ENCODE measurements at regions not wholly inside any gene's neighbourhood (a gene's known extent, or its start where the extent isn't known, plus 50 kb on each side); places are given as distances from the start of the nearest gene placed in this dataset.
"Not testable (repeated sequence)": the region's sequence is repeated elsewhere in the genome, so short reads cannot be mapped to it uniquely, and the experiment has no call there.

DNA sequence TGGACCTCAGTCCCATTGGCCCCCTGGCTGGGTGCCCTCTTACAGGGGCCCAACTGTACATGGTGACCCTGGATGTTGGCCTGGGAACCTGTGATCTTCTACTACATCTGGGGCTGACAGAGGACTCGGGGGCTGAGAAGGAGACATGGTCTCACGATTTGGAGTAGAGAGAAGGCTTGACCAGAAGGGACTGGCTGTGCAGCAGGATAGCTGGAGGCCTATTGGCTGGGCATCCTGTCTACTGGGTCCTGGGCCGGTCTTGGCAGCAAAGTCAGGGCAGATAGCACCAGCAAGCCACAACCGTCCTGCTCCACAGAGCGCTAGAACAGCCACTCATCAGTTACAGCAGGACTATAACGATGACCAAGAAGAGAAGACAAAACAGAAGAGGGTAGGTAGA is 66.4 kb upstream of the PLGLB1 start:
- H3K79me2 ChIP-seq (ENCODE audit: control insufficient read depth, insufficient read depth, low read length); FAIRE-seq; dilution Hi-C loops (cut with MboI; ENCODE audit: extremely low pct_ligation_motif_present, low sequenced_read_pairs); H3K9me1 ChIP-seq (ENCODE audit: control insufficient read depth, extremely low read depth, insufficient read depth, low read length); H3K4me1 ChIP-seq (ENCODE audit: control insufficient read depth, extremely low read depth, insufficient read depth, low read length); H2AFZ ChIP-seq (ENCODE audit: control insufficient read depth, low read length); H3K9ac ChIP-seq (ENCODE audit: control insufficient read depth, extremely low read depth, insufficient read depth, low read length); H3K9me3 ChIP-seq (ENCODE audit: control insufficient read depth, low read depth, low read length); H3K4me2 ChIP-seq (ENCODE audit: control insufficient read depth, extremely low read depth, insufficient read depth, low read depth, low read length); H3K27ac ChIP-seq (ENCODE audit: control insufficient read depth, insufficient read depth, low read length); H3K36me3 ChIP-seq (ENCODE audit: control insufficient read depth in 2 of 2, extremely low read depth in 1 of 2, insufficient read depth in 2 of 2, low read length in 2 of 2); H4K20me1 ChIP-seq (ENCODE audit: control insufficient read depth, extremely low read depth, insufficient read depth, low read length); H3K4me3 ChIP-seq (ENCODE audit: control insufficient read depth in 2 of 3, extremely low read depth in 1 of 3, insufficient read depth in 2 of 3, low read depth in 1 of 3, low read length in 3 of 3); DNase-seq (ENCODE audit: low read depth, low spot score); H3K27me3 ChIP-seq (ENCODE audit: control insufficient read depth, extremely low read depth, insufficient read depth, low read length): not testable (repeated sequence)

DNA sequence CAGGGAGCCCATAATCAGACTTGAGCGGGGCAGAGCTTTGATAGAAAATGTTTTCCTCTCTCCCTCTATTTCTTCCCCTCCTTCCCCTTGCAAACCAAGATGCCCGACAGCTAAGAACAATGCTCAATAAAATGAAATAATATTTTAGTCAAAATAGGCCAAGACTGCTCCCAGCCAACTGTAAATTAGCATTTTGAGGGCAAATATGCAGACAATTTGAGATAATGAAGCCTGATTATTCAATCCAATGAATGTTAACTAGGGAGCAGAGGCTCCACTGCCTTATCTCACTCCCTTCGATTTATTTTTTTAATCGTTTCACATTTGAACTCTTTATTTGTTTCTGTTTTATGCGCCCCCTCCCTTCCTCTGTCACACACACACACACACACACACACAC is 67.8 kb upstream of the PLGLB1 start:
- dilution Hi-C loops (cut with MboI; ENCODE audit: extremely low pct_ligation_motif_present, low sequenced_read_pairs); H3K4me3 ChIP-seq (ENCODE audit: control insufficient read depth in 2 of 3, extremely low read depth in 1 of 3, insufficient read depth in 2 of 3, low read depth in 1 of 3, low read length in 3 of 3); FAIRE-seq; H3K9ac ChIP-seq (ENCODE audit: control insufficient read depth, extremely low read depth, insufficient read depth, low read length); H2AFZ ChIP-seq (ENCODE audit: control insufficient read depth, low read length); H3K27me3 ChIP-seq (ENCODE audit: control insufficient read depth, extremely low read depth, insufficient read depth, low read length); H3K9me3 ChIP-seq (ENCODE audit: control insufficient read depth, low read depth, low read length); H3K4me1 ChIP-seq (ENCODE audit: control insufficient read depth, extremely low read depth, insufficient read depth, low read length); H3K27ac ChIP-seq (ENCODE audit: control insufficient read depth, insufficient read depth, low read length); H3K4me2 ChIP-seq (ENCODE audit: control insufficient read depth, extremely low read depth, insufficient read depth, low read depth, low read length); H4K20me1 ChIP-seq (ENCODE audit: control insufficient read depth, extremely low read depth, insufficient read depth, low read length); H3K79me2 ChIP-seq (ENCODE audit: control insufficient read depth, insufficient read depth, low read length); H3K36me3 ChIP-seq (ENCODE audit: control insufficient read depth in 2 of 2, extremely low read depth in 1 of 2, insufficient read depth in 2 of 2, low read length in 2 of 2); DNase-seq (ENCODE audit: low read depth, low spot score); H3K9me1 ChIP-seq (ENCODE audit: control insufficient read depth, extremely low read depth, insufficient read depth, low read length): not testable (repeated sequence)

DNA sequence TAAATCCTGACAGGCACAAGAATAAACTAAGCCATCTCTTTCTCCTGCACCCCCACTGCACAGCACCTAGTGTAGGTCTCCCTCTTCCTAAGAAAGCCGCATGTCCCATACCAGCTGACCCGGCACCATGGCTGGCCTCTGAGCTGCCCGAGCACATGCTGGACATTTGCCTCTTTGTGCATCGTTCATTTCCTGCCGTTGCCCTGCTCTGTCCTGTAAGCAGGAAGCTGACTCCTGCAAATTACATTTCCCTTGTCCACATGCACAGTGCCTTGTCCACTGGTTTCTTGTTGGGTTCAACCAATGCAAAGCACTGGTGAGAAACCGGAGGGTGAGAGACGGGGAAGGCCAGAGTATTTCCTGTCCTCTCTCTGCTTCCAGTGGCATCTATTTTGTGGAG is 71.6 kb upstream of the PLGLB1 start:
- H3K4me1 ChIP-seq (ENCODE audit: control insufficient read depth, extremely low read depth, insufficient read depth, low read length); DNase-seq (ENCODE audit: low read depth, low spot score); H4K20me1 ChIP-seq (ENCODE audit: control insufficient read depth, extremely low read depth, insufficient read depth, low read length); H3K36me3 ChIP-seq (ENCODE audit: control insufficient read depth in 2 of 2, extremely low read depth in 1 of 2, insufficient read depth in 2 of 2, low read length in 2 of 2); H3K9ac ChIP-seq (ENCODE audit: control insufficient read depth, extremely low read depth, insufficient read depth, low read length); H2AFZ ChIP-seq (ENCODE audit: control insufficient read depth, low read length); H3K4me2 ChIP-seq (ENCODE audit: control insufficient read depth, extremely low read depth, insufficient read depth, low read depth, low read length); H3K79me2 ChIP-seq (ENCODE audit: control insufficient read depth, insufficient read depth, low read length); H3K9me3 ChIP-seq (ENCODE audit: control insufficient read depth, low read depth, low read length); dilution Hi-C loops (cut with MboI; ENCODE audit: extremely low pct_ligation_motif_present, low sequenced_read_pairs); FAIRE-seq; H3K4me3 ChIP-seq (ENCODE audit: control insufficient read depth in 2 of 3, extremely low read depth in 1 of 3, insufficient read depth in 2 of 3, low read depth in 1 of 3, low read length in 3 of 3); H3K9me1 ChIP-seq (ENCODE audit: control insufficient read depth, extremely low read depth, insufficient read depth, low read length); H3K27me3 ChIP-seq (ENCODE audit: control insufficient read depth, extremely low read depth, insufficient read depth, low read length); H3K27ac ChIP-seq (ENCODE audit: control insufficient read depth, insufficient read depth, low read length): not testable (repeated sequence)

DNA sequence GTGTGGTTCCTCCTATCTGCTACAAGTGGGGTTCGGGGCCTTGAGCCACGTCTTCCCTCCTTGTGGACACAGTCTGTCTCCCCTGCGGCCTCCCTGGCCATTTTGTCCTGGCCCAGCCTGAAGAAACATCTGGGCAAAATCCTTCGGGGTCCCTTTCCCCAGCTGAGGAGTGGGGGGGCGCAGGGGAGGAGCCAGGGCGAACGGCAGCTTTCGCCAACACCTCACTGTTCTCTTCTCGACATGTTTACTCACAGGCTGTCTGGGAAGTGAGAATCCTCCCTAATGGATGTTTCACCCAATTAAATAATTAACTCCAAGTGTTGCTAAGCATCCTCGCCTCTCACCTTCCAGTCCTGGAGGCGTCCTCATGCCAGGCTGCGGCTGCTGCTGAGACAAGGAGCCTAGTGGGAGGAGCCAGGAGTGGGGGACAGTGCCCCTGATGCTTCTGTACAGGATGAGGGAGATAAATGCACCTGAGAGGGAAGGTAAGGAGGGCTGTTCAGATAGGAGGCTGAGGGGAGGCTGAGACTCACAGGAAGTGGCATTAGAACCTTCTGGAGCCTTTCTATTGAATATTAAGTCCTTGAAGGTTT is 72.4 kb upstream of the PLGLB1 start:
- H3K4me3 ChIP-seq (ENCODE audit: control insufficient read depth in 2 of 3, extremely low read depth in 1 of 3, insufficient read depth in 2 of 3, low read depth in 1 of 3, low read length in 3 of 3); FAIRE-seq: not testable (repeated sequence)

DNA sequence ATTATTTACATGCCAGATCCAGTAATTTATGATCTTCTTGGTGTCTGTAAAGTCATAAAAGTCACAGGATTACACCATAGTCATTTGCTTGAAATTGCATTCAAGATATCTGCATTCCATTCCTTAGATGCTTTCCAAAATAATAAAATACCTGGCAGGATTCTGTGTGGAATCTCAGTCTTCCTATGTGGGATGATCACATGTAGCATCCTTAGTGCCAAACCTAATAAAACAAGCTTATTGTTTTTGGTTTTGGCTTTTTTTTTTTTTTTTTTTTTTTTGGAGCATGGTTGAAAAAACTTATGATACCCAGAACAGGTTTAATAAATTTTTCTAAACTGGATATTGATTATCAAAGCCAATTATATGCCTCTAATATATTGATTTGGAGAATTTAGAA is 74.2 kb upstream of the PLGLB1 start:
- FAIRE-seq; H3K9ac ChIP-seq (ENCODE audit: control insufficient read depth, extremely low read depth, insufficient read depth, low read length); H3K36me3 ChIP-seq (ENCODE audit: control insufficient read depth in 2 of 2, extremely low read depth in 1 of 2, insufficient read depth in 2 of 2, low read length in 2 of 2); H3K9me3 ChIP-seq (ENCODE audit: control insufficient read depth, low read depth, low read length); H3K4me1 ChIP-seq (ENCODE audit: control insufficient read depth, extremely low read depth, insufficient read depth, low read length); H3K4me3 ChIP-seq (ENCODE audit: control insufficient read depth in 2 of 3, extremely low read depth in 1 of 3, insufficient read depth in 2 of 3, low read depth in 1 of 3, low read length in 3 of 3); H3K27me3 ChIP-seq (ENCODE audit: control insufficient read depth, extremely low read depth, insufficient read depth, low read length); H3K9me1 ChIP-seq (ENCODE audit: control insufficient read depth, extremely low read depth, insufficient read depth, low read length); H4K20me1 ChIP-seq (ENCODE audit: control insufficient read depth, extremely low read depth, insufficient read depth, low read length); H2AFZ ChIP-seq (ENCODE audit: control insufficient read depth, low read length); dilution Hi-C loops (cut with MboI; ENCODE audit: extremely low pct_ligation_motif_present, low sequenced_read_pairs); H3K27ac ChIP-seq (ENCODE audit: control insufficient read depth, insufficient read depth, low read length); H3K79me2 ChIP-seq (ENCODE audit: control insufficient read depth, insufficient read depth, low read length); DNase-seq (ENCODE audit: low read depth, low spot score); H3K4me2 ChIP-seq (ENCODE audit: control insufficient read depth, extremely low read depth, insufficient read depth, low read depth, low read length): not testable (repeated sequence)

More for the DNA sequence above, 72.4 kb upstream of the PLGLB1 start:
- H3K9me3 ChIP-seq (ENCODE audit: control insufficient read depth, low read depth, low read length); H3K9me1 ChIP-seq (ENCODE audit: control insufficient read depth, extremely low read depth, insufficient read depth, low read length); H4K20me1 ChIP-seq (ENCODE audit: control insufficient read depth, extremely low read depth, insufficient read depth, low read length); H3K27me3 ChIP-seq (ENCODE audit: control insufficient read depth, extremely low read depth, insufficient read depth, low read length); H3K4me1 ChIP-seq (ENCODE audit: control insufficient read depth, extremely low read depth, insufficient read depth, low read length); H3K36me3 ChIP-seq (ENCODE audit: control insufficient read depth in 2 of 2, extremely low read depth in 1 of 2, insufficient read depth in 2 of 2, low read length in 2 of 2); H3K9ac ChIP-seq (ENCODE audit: control insufficient read depth, extremely low read depth, insufficient read depth, low read length); dilution Hi-C loops (cut with MboI; ENCODE audit: extremely low pct_ligation_motif_present, low sequenced_read_pairs); H3K79me2 ChIP-seq (ENCODE audit: control insufficient read depth, insufficient read depth, low read length); DNase-seq (ENCODE audit: low read depth, low spot score); H3K27ac ChIP-seq (ENCODE audit: control insufficient read depth, insufficient read depth, low read length); H3K4me2 ChIP-seq (ENCODE audit: control insufficient read depth, extremely low read depth, insufficient read depth, low read depth, low read length); H2AFZ ChIP-seq (ENCODE audit: control insufficient read depth, low read length): not testable (repeated sequence)
